ENCODE measurements at regions not wholly inside any gene's neighbourhood (a gene's known extent, or its start where the extent isn't known, plus 50 kb on each side); places are given as distances from the start of the nearest gene placed in this dataset.

DNA sequence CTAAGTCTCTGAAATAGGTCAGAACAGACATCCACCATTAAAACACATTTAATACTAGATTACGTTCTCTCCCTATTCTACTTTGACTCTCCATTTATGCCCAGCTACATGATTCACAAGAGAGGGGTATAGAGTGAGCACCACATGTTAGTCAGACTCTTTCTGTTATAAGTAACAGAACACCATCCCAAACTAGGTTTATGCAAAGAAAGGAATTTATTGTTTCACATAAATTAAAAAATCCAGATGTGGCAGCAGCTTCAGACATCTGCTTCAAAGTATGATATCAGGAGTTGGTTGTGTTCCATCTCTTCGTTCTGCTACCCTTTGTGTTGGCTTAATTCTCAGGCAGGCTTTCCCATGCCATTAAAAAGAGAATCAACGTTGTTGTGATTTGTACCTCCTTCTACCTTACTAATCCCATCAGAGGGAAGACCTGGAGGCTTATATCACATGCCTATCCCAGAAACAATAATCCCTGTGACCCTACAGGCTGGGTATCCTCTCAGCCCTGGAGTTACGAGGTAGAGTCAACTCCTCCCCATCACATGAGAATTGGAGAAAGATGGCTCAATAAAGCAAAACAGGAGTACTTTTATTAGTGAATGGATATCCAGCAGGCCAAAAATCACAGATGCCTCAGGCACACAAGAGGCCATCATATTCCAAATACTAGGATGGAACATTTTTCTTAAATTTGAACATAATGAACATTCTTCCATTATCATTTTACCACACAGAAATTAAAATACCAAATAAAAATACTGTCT is 163.2 kb downstream of the SLC7A11 start:
- no peak for DNase-seq

DNA sequence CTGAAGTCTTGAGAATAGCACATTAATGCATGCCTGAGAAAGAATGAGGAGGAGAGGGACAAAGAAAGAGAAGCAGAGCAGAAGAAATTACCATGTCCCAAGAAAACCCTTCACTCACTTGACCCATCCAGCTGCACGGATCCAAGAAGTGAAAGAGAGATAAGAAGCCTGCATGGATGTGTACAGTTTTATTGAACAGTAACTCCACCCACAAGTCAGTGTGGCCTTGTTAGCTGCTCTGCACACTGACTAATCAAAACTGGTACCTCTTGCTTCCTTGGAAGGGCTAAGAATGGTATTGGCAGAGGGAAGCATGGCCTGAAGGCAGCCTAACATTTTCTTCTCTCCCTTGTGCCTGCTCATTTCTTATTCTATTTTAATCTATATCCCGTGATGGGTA is 163.9 kb downstream of the SLC7A11 start:
- no peak for DNase-seq

DNA sequence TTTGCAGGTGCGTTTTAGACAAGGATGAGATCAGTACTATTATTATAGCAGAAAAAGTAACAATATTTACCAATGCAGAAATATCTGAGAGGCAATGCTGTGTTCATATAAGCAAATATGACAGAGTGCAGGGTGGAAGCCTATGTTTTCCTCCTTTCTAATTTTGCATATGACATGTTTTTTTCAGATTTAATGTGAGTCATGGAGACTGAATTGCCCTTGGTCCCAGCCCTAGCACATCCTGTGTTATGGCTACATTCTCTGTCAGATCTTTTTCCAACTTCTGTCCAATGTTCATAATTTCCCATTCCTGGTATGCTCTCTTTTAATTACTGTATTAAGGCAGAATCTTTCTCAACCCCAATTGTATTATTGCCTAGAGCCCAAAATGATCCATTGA is 165.6 kb downstream of the SLC7A11 start:
- no peak for DNase-seq

DNA sequence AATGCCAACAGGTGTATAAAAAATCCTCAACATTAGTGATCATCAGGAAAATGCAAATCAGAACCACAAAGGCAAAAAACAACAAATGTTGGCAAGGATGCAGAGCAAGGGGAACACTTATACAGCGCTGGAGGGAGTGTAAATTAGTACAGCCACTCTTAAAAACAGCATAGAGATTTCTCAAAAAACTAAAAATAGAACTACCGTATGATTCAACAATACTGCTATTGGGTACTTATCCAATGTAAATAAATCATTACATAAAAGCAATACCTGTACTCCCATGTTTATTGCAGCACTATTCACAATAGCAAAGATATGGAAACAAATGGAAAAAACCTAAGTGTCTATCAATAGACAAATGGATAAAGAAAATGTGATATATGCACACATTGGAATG is 171.3 kb downstream of the SLC7A11 start:
- DNase-seq = no peak

DNA sequence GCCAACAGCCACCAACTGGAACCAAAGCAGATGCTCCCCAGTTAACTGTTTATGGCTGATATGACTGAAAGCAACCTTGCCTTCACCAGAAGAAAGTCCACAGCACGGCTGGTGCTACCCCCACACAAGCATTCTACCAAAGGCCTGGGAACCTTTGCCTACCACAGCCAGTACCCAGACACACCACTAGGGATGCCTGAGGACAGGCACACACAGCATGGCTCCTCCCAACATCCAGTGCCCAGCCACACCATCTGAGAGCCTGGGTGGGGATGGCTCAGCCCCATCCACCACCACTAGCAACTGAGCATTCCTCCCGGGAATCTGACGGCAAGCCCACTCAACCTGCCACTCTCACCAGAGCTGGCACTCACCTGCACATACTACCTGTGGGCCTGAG is 178.6 kb downstream of the SLC7A11 start:
- no peak for DNase-seq

DNA sequence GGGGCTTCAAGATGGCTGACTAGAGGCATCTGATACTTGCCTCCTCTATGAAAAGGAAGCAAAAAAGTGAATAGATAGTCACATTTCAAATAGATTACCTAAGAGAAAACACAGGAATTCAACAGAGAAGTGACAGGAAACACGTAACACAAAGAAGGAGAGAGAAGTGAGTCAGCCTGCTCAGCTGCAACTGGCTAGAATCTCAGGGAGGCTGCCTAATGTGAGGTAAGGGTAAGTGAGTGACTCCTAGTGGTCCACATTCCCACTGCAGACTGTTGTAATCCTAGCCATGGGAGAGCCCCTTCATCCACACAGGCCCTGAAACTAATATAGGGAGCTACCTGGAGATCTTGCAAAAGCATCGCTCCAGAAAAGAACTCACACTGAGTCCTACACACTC is 179.2 kb downstream of the SLC7A11 start:
- no peak for DNase-seq

DNA sequence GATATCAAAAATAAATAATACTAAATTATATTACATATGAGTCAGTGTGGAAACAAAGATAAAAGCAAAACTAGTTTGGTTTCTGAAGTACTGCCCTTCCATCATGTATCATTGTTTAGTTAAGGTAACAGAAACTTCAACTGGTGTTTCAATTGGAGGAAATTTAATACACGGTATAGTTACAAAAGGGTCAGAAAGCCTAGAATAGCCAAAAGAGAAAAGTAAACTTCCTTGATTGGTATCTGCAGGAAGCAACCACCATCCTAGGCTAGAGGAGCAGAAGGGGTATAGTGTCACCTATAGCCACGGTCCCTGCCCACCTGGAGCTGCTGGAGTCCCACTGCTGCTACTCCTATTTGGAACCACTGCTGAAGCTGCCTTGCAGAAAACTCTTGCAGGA is 185.6 kb downstream of the SLC7A11 start:
- DNase-seq = no peak

DNA sequence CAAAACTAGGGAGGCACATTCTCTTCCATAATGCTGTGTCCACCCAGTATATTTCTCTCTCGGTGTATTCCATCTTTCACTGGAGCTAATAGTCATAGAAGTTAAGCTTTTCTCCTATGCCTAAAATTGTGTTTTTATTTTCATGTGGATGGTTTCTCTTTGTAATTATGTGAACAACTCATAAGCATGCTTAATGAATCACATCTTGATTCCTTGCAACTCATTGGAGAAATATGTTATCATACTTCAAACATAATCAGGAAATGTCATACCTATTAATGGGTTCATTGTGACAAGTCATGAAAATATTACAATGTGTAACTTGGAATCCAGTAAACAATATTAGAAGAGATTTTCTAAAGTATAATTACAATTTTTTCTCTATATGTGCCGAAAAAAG is 186.3 kb downstream of the SLC7A11 start:
- DNase-seq = no peak

DNA sequence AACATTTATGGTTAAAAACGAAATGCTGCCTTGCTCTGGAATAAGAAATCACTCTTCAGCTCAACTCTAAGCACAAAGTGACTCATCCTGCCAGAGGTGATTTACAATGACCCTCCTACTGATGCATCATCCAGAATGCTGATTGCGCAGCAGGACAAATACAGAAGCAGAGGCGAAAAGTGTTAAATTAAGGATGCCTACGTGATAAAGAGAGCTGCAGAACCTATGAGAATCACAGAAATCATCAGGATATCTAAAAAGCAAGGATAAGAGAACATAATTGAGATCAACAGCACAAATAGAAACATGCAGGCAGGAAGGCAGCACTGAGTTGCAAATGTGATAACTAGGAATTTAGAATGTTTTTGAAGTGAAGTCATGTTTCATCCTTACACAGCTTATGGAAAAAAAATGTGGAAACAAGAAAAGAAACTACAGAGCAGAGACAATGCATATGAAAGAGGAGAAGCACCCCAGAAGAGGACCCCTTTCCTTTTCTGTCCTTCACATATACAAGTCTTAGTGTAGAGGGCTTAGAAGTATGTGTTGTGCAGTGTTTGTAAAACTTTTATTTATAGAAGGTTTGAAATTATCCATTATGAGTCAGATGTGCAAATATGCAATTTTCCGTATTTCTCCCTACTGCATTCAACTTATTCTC is 188.4 kb downstream of the SLC7A11 start:
- no peak for DNase-seq

DNA sequence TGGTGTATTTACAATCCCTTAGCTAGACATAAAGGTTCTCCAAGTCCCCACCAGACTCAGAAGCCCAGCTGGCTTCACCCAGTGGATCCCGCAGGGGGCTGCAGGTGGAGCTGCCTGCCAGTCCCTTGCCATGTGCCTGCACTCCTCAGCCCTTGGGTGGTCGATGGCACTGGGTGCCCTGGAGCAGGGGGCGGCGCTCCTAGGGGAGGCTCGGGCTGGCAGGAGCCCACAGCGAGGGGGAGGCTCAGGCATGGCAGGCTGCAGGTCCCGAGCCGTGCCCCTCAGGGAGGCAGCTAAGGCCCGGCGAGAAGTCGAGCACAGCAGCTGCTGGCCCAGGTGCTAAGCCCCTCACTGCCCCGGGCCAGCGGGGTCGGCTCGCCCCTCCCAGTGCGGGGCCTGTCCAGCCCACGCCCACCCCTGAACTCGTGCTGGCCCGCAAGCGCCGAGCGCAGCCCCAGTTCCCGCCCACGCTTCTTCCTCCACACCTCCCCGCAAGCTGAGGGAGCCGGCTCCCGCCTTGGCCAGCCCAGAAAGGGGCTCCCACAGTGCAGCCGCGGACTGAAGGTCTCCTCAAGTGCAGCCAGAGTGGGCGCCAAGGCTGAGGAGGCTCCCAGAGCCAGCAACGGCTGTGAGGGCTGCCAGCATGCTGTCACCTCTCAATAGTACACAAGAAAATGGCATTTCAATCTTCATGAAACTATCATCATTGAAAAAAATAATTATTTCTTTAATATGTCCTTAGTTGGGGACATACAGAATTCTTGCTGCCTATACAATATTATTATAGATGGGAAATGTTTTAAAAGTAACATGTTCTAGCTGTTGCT is 189.1 kb downstream of the SLC7A11 start:
- DNase-seq = no peak

DNA sequence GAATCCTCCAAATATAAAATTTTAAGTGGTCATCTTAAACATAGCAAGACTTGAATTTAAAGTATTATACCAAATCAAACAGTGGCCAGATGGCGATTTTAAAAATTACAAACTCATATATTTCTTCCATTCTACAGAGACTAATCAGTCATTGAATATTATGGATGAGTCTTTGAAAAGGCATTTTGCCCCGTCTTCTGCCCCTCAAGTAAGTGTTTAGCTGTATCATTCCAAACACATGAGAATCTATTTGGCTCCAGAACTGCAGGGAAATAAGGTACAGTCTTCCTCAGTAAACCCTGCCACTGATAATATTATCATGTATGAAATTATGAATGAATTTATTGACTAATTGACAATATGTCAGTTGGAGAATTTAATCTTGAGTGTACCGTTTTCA is 191.0 kb downstream of the SLC7A11 start:
- no peak for DNase-seq

DNA sequence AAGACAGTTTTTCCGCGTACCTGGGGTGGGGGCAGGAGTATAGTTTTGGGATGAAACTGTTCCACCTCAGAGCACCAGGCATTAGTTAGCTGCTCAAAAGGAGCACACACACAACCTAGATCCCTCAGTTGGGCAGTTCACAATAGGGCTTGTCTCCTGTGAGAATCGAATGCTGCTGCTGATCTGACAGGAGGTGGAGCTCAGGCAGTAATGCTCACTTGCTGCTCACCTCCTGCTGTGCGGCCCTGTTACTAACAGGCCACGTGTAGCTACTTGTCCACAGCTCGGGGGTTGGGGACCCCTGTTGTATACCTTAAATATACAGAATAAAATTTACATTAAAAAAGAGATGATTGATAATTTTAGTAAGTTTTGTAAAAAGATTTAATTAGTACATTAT is 191.5 kb downstream of the SLC7A11 start:
- no peak for DNase-seq

DNA sequence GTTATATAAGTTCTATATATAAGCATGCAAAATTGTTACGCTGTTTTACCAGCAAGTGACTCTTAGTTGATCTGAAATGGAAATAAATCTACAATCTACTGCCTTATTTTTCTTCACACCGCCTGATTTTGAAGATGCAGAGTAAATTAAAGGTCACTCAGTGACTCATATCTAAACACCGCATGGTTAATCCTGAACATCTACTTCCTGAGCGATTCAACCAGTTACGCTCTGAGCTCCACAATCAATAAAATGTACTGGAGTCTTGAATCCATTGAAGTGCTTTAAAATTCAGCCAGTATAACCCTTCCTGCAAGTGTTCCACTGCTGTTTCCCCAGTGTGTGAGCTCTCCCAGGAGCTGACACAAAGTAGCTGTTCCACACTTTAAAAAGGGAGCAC is 192.8 kb downstream of the SLC7A11 start:
- DNase-seq = no peak

DNA sequence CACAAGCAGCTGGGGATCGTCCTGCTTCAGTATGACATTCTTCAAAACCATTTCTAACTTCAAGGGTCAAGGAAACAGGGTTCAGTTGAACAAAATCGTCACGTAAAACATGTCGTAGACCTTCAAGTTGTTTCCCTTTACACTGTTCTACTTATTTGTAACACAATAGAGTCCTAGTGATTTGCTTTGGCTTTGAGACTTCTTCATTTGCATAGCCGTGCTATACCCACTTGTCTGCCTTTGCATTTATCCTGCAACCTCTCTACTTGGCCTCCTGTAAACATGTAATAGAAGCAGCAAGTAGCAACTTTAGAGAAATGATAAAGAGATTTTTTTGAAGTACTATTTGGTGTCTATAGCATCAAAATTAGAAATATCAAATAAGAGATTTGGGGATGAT is 194.9 kb downstream of the SLC7A11 start:
- no peak for DNase-seq

DNA sequence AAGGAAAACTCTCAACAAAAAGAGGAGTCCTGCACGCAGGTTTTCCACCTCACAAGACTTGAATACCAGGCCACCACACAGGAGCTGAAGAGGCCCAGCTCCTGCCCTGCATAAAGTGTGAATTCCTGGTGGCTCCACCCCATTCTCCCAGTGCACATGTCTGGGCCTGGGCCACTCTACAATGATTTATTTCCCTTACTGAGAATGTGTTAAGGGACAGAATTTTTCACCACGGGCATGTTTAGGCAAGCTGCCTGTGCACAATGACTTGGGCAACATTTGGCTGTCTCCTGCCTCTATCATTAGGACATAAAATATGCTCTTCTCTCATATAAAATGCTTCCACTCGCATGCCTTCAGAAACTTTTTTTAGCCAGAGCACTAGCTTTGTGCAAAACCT is 197.1 kb downstream of the SLC7A11 start:
- no peak for DNase-seq

DNA sequence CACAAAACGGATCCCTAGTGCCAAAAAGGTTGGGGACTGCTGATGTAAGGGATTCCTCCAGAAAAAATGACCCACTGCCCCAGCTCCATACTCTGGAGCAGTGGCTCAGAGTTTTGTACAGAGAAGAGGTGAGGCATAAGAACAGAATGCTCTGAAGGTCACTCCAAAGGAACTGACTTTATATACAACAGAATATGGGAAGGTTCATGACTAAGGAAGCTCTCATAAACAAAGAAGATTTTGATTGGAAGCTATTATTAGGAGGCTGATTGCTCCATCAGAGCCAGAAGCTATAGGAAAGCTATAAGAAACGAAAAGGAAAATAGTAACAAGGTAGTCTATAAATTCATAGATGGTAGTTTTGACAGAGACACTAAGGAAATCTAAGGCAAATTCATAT is 203.1 kb downstream of the SLC7A11 start:
- DNase-seq = no peak

DNA sequence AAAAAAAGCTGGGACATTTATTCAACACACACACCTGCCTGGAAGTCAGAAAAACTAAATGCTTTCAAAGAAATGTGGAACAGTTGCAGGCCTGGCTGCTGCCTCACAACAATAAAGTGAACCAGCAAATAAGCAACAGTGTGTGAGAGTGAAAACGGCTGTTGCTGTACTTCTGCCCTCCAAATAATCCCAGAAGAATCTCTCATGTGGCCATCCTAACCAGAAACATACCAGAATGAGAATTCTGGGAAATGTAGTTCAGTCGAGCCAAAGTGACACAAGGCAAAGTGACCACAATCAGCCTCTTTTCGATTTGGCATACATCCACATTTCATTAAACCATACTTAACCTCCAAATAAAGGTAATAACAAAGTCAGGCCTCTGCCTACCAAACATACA is 204.5 kb downstream of the SLC7A11 start:
- no peak for DNase-seq

DNA sequence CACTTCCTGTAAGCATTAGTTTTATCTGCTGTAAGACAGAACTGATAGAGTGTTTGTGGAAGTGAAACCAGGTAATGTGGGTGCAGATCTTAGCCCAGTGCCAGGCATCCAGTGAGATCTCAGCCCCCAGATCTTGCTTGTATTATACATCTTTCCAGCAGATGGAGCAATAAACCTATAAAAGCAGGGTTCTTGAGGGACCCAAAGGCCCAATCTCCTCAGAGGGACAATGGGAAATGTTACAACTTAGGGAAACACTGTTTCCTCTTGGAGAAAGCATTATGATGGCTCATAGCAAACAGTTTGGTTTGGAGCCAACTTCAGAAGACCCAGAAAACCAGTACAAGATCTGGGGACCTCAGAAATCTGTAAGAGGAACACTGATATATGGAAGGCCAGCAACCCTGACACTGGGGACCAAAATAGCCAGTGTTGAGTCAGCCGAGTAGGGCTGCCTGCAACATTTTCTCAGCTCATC is 206.3 kb downstream of the SLC7A11 start:
- no peak for DNase-seq

DNA sequence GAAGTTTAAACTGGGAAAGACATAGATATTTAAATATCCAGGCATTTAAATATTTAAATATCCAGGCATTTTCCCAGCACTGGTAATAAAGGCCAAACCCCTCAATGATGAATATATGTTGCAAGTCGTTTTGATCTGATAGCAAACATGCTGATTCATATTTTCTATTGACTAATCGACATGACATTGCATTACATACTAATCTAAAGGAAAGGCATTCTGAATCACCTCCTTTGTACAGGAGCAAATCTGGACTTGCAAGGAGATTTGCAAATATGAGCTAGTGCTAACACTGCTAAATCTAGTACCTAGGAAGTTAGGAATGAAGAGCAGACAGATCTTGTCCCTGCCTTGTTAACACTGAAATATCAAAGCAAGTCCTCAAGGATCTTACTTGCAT is 207.3 kb downstream of the SLC7A11 start:
- DNase-seq = no peak

DNA sequence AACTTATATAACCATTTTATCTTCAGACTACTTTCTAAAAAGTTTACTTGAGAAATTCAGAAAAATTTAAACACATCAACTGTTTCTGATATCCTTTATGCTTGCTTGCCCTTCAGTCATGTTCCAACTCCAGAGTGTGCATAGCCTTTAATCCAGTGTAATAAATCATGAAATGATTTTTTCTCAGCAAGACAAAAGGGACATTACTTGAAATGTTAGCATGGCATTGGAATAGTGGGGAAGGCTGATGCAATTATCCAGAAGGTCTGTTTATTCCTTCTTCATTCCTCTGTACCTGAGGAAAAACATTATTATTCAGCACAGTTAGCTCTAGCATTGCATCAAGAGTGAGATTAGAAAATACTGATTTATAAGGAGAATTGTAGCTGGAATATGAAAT is 209.9 kb downstream of the SLC7A11 start:
- DNase-seq = no peak

DNA sequence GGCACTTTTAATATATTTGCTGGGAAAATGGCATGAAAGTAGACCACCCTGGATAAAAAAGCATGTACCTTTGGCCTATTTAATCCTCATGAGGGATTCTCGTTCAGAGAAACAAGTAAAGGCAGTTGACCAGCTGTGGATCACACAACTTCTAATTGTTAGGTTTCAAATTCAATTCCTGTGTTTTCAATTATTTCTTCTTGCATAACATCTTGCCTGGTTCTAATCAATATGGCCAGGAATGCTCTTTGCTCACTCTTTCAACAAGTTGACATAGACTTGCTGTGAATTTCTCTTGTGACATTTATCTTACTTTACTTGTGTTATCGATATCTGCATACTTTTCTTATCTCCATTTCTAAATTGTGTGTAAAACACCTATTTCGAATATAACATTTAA is 211.8 kb downstream of the SLC7A11 start:
- DNase-seq = no peak

DNA sequence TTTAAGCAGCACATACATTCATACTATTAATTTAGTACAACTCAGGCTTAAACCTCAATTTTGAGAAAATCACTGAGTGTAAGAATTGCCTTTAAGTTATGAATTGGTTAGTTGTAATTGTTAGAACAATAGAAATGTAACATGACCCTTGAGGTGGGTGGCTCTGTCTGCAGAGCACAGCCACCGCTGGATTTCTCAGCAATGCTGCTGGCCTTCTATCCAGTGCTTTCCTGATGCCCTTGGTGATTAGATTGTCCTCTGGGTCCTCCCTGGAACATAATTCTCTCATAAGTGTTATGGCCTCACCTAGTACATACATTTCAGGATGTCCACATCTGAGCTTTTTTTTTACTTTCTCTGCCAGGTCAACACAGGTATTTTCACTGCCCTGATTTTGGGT is 213.2 kb downstream of the SLC7A11 start:
- DNase-seq = no peak

DNA sequence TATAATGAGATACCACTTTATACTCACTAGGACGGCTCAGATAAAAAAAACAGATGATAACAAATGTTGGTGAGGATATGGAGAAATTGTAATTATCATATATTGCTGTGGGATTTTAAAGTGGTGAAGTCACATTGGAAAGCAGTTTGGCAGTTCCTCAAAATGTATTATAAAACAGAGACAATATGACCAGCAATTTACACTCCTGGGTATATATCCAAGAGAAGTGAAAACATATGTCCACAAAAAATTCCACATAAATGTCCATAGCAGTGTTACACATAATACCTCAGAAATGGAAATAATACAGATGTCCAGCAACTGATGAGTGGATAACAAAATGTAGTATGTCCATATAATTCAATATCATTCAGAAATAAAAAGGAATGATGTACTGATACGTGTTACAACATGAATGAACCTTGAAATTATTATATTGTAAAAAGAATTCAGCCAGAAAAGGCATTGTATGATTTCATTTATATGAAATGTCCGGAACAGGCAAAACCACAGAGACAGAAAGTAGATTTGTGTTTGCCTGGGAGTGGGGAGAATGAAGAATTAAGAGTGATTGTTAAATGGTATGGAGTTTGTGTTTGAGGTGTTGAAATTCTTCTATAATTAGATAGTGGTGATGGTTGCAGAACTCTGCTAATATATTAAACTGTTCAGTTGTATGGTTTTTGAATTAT is 220.9 kb downstream of the SLC7A11 start:
- DNase-seq = no peak

Data from GOT3 (cell line).